Upper lobe of left lung (tissue), 6 donors: ENCODE measurements at regions not wholly inside any gene's neighbourhood (a gene's known extent, or its start where the extent isn't known, plus 50 kb on each side); places are given as distances from the start of the nearest gene placed in this dataset.

Experiments used
- ATAC-seq, 2 donors: fragments of 200-7000 bp; cut with Tn5 transposase; one replicate each; pipeline ENCODE4 v1.9.1; 2022; ENCODE audit warnings: mild to moderate bottlenecking in 2 of 2, moderate library complexity in 2 of 2; ENCODE audit not compliant: low FRiP score in 2 of 2
- DNase-seq, 2 donors: peaks; one replicate each; pipeline ENCODE4 v3.0.0-alpha.2; 2019 to 2020
- H3K27ac ChIP-seq, 4 donors: fragments of 200-600 bp; sonication (generic); one replicate each; pipeline ENCODE4 v1.5.1; 2016 to 2019
- H3K27me3 ChIP-seq, 4 donors: fragments of 200-600 bp; sonication (generic); one replicate each; pipeline ENCODE4 v1.5.1; 2017 to 2019
- H3K36me3 ChIP-seq, 4 donors: fragments of 200-600 bp; sonication (generic); one replicate each; pipeline ENCODE4 v1.5.1; 2016 to 2019
- H3K4me1 ChIP-seq, 4 donors: fragments of 200-600 bp; sonication (generic); one replicate each; pipeline ENCODE4 v1.5.1; 2018 to 2019
- H3K4me3 ChIP-seq, 4 donors: fragments of 200-600 bp; sonication (generic); one replicate each; pipeline ENCODE4 v1.5.1; 2017 to 2019; ENCODE audit warnings: mild to moderate bottlenecking in 2 of 4, moderate library complexity in 1 of 4
- H3K9me3 ChIP-seq, 4 donors: fragments of 200-600 bp; sonication (generic); one replicate each; pipeline ENCODE4 v1.5.1; 2018 to 2019
- CTCF ChIP-seq, 6 experiments: fragments of 450-650 bp in 4 of 6; fragments of 200-600 bp in 2 of 6; sonication (generic) in 2 of 6; IDR thresholded peaks; one replicate each; pipeline ENCODE4 v1.5.1; 2016 to 2019; ENCODE audit warnings: antibody characterized with exemption in 6 of 6
- EP300 ChIP-seq, 4 donors: sonication (generic); formaldehyde crosslinking; IDR thresholded peaks; one replicate each; pipeline ENCODE4 v1.5.1; 2017; ENCODE audit warnings: antibody characterized with exemption in 4 of 4, control low read depth in 2 of 4
- POLR2A ChIP-seq, 4 donors: fragments of 450-650 bp; IDR thresholded peaks; one replicate each; pipeline ENCODE4 v1.5.1; 2016 to 2017; ENCODE audit warnings: antibody characterized with exemption in 4 of 4, mild to moderate bottlenecking in 2 of 4
- POLR2AphosphoS5 ChIP-seq, 2 donors: sonication (generic); formaldehyde crosslinking; IDR thresholded peaks; one replicate each; pipeline ENCODE4 v1.5.1; 2017; ENCODE audit warnings: antibody characterized with exemption in 2 of 2
- WGBS, 2 donors: methylation state at CpG; one replicate each; pipeline ENCODE4 v1.1.5; 2017 to 2018; 5-methylcytosine and 5-hydroxymethylcytosine counted together
- donor health status: DM: no; HTN: no; CAD: no; lungs with moderate emphysema.
- donor health status: DM: no; HTN: yes; CAD: no; lungs with severe emphysema.

GRCh38 chr12:93292731-93293566 lies 84.8 kb upstream of the NUDT4 start:
- no peak for ATAC-seq
- WGBS, 2 donors: 77% methylated on average over 6 of the region's 6 CpGs
- no peaks in the 10 kb centered on the region for H3K9me3 ChIP-seq

GRCh38 chr12:93297032-93297431 lies 80.7 kb upstream of the NUDT4 start:
- Histone ChIP-seq H3K36me3 (no peaks in the 10 kb centered on the region), H3K27ac (no peak overlapping the region), H3K27me3 (no peaks in the 10 kb centered on the region), H3K4me3 (no peak overlapping the region), H3K9me3 (no peaks in the 10 kb centered on the region), H3K4me1 (no peaks in the 10 kb centered on the region)
- DNase-seq (no peak), ATAC-seq (no peak)
- TF ChIP-seq POLR2A (IDR thresholded peaks at IDR 0.05) (no peak), POLR2AphosphoS5 (IDR thresholded peaks at IDR 0.05) (no peak), EP300 (IDR thresholded peaks at IDR 0.05) (no peak), CTCF (IDR thresholded peaks at IDR 0.05) (no peak)
- 76 to 95% methylated on average over 3 of the region's 3 CpGs for WGBS, 2 donors

More at GRCh38 chr12:93292731-93293566, 84.8 kb upstream of the NUDT4 start:
- DNase-seq: no peak
- no peak overlapping the region for H3K4me3 ChIP-seq
- TF ChIP-seq POLR2AphosphoS5 (IDR thresholded peaks at IDR 0.05): no peak
- no peak for TF ChIP-seq EP300 (IDR thresholded peaks at IDR 0.05)
- no peak for TF ChIP-seq POLR2A (IDR thresholded peaks at IDR 0.05)
- no peak for TF ChIP-seq CTCF (IDR thresholded peaks at IDR 0.05)
- H3K4me1 ChIP-seq: no peaks in the 10 kb centered on the region
- no peak overlapping the region for H3K27ac ChIP-seq
- no peaks in the 10 kb centered on the region for H3K27me3 ChIP-seq
- H3K36me3 ChIP-seq: no peaks in the 10 kb centered on the region

- WGBS, 2 donors: 92 to 94% methylated on average over 2 of the region's 2 CpGs
- H3K4me1 ChIP-seq: no peaks in the 10 kb centered on the region
- no peak overlapping the region for H3K27ac ChIP-seq
- no peak for ATAC-seq
- TF ChIP-seq POLR2AphosphoS5 (IDR thresholded peaks at IDR 0.05) (no peak), EP300 (IDR thresholded peaks at IDR 0.05) (no peak), CTCF (IDR thresholded peaks at IDR 0.05) (no peak), POLR2A (IDR thresholded peaks at IDR 0.05) (no peak)
- H3K9me3 ChIP-seq: no peaks in the 10 kb centered on the region
- H3K27me3 ChIP-seq: no peaks in the 10 kb centered on the region
- H3K4me3 ChIP-seq: no peak overlapping the region
- H3K36me3 ChIP-seq: no peaks in the 10 kb centered on the region
- no peak for DNase-seq
Observed at GRCh38 chr12:93297536-93297935, 80.2 kb upstream of the NUDT4 start.

- no peaks in the 10 kb centered on the region for H3K4me1 ChIP-seq
- H3K9me3 ChIP-seq: no peaks in the 10 kb centered on the region
- DNase-seq (no peak), ATAC-seq (no peak)
- H3K27ac ChIP-seq: no peak overlapping the region
- no peaks in the 10 kb centered on the region for H3K27me3 ChIP-seq
- no peak overlapping the region for H3K4me3 ChIP-seq
- 79 to 80% methylated on average over 5 of the region's 5 CpGs for WGBS, 2 donors
- no peaks in the 10 kb centered on the region for H3K36me3 ChIP-seq
- no peak for TF ChIP-seq POLR2A (IDR thresholded peaks at IDR 0.05)
- no peak for TF ChIP-seq CTCF (IDR thresholded peaks at IDR 0.05)
- TF ChIP-seq POLR2AphosphoS5 (IDR thresholded peaks at IDR 0.05): no peak
- no peak for TF ChIP-seq EP300 (IDR thresholded peaks at IDR 0.05)
Observed at GRCh38 chr12:93299262-93299846, 78.4 kb upstream of the NUDT4 start.
